Skeletal muscle cell (primary cell): ENCODE measurements at regions not wholly inside any gene's neighbourhood (a gene's known extent, or its start where the extent isn't known, plus 50 kb on each side); places are given as distances from the start of the nearest gene placed in this dataset.
"Not testable (repeated sequence)": the region's sequence is repeated elsewhere in the genome, so short reads cannot be mapped to it uniquely, and the experiment has no call there.

Experiments
- DNase-seq: peaks from one replicate; pipeline ENCODE4 v3.0.0-alpha.2; 2010; ENCODE audit warnings: low read depth
- H3K4me3 ChIP-seq: 2 replicates; pipeline ENCODE4 v1.5.1; 2011; ENCODE audit warnings: low read depth, mild to moderate bottlenecking, control low read depth, low read length, moderate library complexity

DNA sequence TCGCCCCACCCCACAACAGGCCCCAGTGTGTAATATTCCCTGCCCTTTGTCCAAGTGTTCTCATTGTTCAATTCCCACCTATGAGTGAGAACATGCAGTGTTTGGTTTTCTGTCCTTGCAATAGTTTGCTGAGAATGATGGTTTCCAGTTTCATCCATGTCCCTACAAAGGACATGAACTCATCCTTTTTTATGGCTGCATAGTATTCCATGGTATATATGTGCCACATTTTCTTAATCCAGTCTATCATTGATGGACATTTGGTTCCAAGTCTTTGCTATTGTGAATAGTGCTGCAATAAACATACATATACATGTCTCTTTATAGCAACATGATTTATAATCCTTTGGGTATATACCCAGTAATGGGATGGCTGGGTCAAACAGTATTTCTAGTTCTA, 132.7 kb downstream of the SNX10 start:
- not testable (repeated sequence) for H3K4me3 ChIP-seq, DNase-seq

DNA sequence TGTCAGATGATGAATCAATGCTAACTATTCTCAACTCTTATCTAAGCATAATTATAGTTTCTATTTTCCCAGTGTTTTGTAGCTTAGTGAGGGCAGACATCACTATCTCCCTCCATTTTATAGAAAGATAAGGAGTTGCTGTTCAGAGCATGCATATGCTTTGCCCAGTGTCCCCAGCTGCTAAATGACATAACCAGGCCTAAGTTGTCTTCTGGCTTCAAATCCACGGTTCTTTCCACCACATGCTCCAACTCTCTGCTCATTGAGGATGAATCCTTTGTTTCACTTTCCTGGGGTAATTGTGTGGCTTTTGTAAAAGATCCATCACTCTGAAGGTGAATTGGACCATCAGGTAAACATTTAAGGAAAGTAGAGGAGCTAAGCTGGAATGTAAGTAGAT, 134.0 kb downstream of the SNX10 start:
- no peak for DNase-seq
- H3K4me3 ChIP-seq: no peak overlapping the region

DNA sequence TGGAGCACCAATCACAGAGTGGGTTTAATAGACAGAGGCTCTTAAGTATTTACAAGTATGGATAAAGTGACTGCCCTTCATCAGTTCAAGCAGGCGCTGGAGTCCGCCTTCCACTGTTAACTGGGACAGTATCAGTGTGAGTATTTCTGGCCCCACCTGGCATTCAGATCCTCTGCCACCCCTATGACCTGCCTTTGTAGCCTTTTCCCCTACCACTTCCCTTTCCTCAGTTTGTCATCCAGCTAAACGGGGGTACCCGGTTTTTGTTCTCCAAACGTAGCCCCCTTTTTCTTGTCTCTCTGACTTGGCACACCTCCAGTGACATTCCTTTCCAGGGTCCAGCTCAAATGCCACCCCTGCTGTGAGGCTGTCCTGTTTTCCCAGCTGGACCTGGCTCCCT, 134.4 kb downstream of the SNX10 start:
- no peak overlapping the region for H3K4me3 ChIP-seq
- no peak for DNase-seq

DNA sequence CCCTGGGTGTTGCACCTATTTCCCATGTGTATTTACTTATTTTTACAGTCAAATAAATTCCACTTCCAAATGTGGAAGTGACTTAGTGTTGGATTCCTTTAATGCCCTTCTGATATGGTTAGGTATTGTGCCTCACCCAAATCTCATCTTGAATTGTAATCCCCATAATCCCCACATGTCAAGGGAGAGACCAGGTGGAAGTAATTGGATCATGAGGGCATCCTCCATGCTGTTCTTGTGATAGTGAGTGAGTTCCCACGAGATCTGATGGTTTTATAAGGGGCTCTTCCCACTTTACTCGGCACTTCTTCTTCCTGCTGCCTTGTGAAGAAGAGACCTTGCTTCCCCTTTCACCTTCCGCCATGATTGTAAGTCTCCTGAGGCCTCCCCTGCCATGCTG, 136.9 kb downstream of the SNX10 start:
- no peak for DNase-seq
- no peak overlapping the region for H3K4me3 ChIP-seq

DNA sequence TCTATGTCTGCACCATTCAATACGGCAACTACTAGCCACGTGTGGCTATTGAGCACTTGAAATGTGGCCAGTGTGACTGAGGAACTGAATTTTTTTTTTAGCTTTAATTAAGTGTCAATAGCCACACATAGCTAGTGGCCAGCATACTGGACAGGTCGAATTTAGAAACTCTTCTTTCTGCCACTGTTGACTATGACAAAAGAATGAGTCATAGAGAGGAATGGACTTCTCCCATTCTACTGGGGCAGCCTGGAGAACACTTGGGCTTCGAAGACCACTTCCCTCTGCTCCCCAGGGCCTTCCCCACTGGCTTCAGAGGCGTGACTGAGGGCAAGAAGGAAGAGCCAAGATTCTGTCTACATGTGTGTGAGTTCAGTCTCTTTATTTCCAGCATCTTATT, 137.5 kb downstream of the SNX10 start:
- no peak overlapping the region for H3K4me3 ChIP-seq
- no peak for DNase-seq

DNA sequence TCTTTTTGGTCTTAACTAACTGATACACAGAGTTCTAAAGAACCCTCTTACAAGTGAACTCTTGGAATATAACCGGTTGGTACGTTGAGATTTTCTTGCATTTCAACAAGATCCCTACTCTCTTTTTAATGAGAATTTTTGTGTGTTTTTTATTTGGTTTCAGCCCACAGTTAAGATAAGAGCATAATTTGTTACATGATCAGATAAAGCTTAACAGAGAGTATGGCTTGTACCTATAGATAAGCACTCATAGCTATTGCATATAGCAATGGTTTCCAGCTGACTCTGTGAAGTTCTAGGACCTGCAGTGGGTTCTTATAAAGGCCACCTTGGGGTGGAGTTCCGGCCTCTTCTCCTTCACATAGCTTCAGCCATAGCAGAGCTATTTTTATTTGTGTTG, 143.3 kb downstream of the SNX10 start:
- DNase-seq: no peak
- no peak overlapping the region for H3K4me3 ChIP-seq

DNA sequence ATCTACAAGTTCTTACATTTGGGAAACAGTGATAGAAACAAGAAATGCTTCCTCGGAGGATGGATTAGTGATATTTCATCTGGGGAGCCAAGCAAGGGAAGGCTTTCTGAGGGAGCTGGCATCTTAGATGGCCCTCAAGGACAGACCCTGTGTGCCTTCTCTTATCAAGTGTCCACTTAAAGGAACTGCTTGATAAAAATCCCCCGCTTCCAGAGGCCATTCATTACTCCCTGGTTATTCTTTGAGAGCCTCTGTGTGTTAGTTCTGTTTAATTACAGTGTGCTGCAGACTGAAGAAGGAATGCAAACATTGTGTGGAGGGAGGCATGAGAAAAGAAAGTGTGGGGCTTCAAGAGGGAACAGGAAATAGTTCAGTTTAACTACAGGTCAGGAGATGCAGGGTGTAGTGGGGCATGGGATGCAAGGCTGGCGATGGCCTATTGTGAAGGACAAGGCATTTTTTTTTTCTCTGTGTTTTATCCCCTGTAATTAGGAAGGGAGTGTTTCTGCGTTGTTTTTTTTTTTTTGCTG, 145.4 kb downstream of the SNX10 start:
- H3K4me3 ChIP-seq: no peak overlapping the region
- DNase-seq: no peak

DNA sequence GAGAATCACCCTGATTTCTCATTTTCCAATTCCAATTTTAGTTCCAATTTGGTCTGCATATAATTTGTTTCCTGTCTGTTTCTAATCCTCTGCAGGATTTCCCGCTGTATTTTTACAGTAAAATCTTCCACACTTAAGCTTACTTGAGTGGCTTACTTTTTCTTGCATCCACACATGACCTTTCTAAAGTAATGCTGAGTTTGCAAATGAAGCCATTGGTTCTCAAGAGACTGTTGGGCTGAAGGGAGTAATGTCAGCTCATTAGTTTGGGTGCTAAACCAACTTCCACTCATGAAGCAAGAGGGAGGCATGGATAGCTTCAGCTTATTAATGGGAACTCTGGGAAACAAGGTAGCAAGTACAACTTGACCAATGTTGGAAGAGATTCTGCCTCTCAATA, 146.4 kb downstream of the SNX10 start:
- DNase-seq: no peak
- no peak overlapping the region for H3K4me3 ChIP-seq

DNA sequence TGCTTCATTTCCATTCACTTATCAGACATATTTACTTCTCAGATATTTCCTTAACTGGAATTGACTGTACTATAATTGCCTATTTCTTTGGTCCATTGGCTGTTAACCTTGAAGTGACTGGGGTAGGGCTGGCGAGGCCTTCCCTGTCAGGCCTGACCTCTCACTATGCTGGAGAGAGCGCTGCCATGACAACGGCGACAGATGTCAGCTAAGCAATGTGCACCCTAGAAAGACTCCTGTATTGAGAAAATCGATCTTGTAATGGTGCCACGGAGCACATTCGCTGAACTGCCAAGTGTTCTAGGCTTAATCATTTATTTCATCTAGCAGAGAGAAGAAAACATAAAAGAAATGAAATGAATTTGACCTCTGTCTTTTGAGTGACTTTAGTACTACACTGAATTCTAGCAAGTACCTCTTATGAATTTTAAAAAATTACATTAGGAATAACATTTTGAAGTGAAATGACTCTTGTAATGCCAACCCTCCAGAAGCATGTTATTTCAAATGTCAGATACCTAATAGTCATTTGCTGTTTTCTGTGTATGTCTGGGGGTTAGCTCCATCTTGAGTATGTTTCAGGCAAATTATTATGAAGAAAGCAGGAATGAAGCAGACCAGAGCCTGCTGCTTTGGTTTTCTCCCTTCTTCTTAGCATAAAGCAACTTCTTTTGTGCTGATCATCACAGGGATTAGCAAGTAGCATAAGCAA, 148.0 kb downstream of the SNX10 start:
- no peak for DNase-seq
- H3K4me3 ChIP-seq: no peak overlapping the region

DNA sequence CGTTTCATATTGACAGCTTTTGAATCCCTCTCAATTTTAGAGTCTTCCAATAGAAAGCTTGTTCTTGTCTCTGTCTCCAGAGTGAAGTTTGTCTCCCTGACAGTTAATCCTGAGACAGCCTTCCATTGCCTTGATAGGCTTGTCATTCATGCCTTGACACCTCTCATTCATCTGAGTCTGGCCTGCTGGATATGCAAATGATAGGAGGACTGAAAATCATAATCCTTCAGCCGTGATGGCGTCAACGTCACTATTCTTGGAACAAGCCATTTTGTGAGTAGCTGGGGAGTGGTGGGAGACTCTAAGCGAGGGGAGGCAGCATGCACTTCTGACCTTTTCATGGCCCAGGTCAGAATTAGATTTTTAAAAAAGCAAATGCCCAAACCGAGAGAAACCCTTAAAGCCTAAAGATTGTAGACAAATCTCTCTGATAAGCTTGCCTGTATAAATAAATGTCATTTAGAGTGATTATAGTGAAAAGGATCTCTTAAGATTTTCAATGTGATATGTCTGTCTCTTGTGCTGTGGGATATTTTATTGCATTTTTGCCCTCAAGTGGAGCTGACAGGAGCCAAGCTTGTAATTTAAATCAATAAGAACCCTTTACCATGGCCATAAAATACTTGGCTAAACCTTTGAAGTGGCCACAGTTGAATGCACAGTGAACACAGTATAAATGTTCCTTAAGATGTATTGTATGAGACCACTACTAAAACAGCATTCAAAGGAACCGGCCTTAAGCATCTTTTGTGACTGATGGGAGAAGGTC, 148.8 kb downstream of the SNX10 start:
- DNase-seq: no peak
- H3K4me3 ChIP-seq: no peak overlapping the region

DNA sequence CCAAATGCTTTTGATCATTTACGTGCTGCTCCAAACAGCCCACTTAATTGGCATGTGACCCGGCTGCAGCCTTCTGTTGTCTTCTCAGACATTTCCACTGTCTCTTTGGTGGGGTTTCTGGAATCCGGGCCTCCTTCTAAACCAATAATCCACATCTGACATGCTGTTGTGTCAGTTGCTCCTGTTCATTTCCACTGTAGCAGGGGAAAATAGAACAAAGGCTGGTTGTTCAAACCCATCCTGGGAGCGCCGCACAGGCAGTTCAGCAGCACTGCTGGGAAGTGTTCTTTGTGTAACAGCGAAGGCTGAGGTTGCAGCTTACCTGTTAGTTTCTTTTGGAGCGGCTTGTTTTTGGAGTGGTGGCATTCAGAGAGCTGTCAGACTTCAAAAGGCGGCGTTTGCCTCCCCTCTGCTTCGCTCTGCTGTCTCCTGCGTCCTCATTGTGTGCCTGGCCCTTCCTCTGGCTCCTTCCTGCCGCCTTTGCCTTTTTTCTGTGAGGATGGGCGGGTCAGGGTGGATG, 149.4 kb downstream of the SNX10 start:
- no peak for DNase-seq
- no peak overlapping the region for H3K4me3 ChIP-seq

DNA sequence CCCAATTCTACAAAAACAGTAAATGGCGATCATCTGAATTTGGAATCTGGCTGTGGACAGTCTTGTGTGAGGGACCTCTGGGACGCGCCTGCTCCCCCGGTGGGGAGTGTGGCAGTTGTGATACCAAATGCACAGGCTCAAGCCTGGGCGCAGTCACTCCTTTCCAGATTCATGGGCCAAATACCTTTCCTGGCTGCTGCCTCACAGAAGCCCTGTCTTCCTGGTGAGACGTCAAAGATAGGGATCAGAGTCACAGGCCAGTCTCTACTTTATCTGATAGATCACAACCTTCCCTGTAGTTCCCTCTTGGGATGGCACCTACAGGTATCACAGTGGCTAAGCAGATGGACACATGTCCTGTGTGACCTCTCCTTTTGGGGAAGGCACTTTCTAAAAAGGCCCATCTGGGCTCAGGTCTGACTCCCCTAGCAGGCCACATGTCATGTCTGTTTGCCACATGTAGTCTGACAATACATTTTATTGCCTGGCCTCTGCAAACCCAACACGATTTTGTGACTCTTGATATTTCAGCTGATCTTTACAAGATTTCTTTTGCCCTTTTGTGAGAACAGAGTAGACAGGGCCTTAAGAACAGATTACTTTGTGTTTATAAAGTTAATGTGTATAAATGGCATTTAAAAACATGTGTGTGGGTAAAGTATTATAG, 150.1 kb downstream of the SNX10 start:
- DNase-seq: no peak
- no peak overlapping the region for H3K4me3 ChIP-seq

DNA sequence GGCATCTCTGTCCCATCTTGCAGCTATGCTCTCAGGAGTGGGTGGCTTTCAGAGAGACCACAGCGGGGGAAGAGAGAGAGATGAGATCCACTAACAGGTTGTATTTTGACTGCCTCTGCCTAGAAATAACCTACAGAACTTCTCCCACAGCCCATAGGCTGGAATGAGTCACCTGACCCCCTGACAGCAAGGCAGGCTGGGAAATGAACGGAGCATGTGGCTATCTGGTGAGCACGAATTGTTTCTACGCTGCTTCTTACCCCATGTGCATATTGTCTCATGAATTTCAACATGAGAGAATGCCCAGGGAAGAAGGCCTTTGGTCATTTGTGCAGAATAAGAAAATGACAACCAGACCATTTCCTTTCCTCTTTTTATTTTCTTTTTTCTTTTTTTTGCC, 151.3 kb downstream of the SNX10 start:
- no peak overlapping the region for H3K4me3 ChIP-seq
- DNase-seq: no peak

DNA sequence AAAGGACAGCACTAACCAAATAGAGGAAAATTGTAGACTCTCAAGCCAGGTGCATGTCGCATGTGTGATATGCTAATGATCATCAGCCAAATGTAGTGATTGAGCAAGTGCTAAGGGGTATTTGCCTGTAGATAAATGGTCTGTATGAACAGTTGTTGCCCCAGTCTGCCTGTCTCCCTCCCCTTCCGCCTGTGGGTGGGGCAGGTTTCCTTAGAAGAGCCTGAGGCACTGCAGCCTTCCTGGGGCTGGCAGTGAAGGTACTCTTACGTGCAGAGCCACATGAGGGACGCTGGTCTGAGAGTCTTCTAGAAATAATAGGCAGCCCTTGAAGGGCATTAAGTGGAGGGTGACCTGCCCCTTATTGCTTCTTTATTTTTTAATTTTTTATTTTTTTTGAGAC, 152.1 kb downstream of the SNX10 start:
- no peak for DNase-seq
- no peak overlapping the region for H3K4me3 ChIP-seq

DNA sequence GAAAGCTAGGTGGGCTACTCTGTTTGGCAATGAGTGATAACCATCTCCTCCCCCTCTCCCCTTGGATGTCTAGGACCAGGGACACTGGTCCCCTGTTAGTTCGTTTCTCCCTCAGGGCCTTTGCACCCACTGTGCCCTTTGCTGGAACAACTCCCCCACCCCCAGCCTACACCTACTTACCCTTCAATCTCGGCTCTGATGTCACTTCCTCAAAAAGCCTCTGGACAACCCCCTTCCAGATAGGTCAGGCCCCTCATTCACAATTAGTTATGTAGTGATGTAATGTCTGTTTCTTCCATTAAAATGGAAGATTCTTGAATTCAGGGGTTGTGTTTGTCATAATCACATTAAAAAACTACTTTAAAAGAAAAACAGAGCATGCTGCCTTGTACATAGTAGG, 152.9 kb downstream of the SNX10 start:
- no peak overlapping the region for H3K4me3 ChIP-seq
- DNase-seq: no peak

DNA sequence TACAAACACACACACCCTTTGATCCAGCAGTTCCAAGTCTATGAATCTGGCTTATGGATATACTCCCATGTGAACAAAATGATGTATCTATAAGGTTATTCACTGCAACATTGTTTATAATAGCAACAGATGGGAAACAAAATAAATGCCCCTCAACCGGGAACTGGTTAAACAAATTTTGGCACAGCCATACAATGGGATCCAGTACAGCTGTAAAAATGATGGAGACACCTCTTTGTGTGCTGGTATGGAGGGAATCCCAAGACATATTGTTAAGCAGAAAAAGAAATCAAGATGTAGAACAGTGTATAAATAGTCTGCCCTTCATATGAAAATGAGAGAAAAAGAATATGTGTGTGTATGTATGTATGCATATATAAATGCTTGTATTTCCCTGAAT, 155.5 kb downstream of the SNX10 start:
- DNase-seq: no peak
- H3K4me3 ChIP-seq: no peak overlapping the region

DNA sequence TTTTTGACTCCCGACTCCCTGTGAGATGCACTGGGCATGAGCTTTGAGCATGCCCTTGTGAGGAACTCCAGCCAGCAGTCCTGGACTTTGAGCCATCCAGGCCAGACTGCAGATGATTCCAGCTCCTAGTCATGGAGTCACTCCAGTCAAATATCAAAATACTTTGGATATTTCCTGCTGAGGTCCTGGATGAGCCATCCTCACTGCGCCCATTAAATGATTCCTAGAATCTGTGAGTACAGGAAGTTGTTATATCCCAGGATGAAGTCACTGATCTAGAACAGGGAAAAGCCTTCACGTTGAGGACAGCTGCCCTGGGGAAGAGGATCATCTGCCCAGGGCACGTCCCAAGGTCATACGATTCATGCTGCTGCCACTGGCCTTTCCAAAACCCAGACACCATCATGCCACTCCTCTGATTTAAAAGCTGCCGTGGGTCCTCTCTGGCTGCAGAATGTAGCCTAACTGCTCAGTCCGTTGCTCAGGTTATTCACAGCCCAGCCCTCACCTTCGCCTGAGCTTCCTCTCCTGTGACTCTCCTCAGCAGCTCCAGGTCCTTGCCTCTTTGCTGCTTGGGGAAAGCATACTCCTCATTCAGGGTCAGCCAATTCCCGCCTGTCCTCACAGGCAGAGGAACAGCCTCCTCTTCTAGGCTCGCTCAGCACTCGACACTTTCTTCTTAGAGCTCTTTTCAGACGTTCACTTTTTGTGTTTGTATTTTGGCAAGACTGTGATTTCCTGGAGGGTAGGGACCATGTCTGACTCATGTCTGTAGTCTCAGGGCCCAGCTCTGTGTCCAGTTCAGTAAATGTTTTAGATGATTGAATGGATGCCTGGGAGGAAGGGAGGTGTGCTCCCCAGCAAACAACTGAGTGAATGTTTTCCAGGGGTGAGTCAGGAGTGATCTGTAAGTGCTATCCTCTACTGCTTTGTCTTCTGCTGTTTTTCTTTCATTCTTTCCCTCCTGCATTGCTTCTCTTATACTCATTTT, 157.8 kb downstream of the SNX10 start:
- DNase-seq: no peak
- no peak overlapping the region for H3K4me3 ChIP-seq

DNA sequence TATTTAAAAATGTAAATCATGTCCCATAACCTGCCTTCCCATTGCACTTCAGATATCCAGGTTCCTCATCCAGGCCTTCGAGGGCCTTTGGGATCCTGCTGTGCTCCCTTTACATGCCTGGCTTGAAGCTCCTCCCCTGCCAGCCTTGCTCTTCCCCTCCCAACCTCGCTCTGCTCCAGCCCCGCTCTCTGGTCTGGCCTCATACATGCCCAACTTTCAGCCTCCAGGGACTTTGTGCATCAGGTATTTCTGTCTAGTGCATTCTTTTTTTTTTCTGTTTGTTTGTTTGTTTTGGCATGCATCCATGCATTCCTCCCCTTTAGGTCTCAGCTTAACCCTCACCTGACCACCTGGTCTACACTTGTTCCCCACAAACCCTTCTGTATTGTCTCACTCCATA, 160.3 kb downstream of the SNX10 start:
- no peak for DNase-seq
- H3K4me3 ChIP-seq: no peak overlapping the region

DNA sequence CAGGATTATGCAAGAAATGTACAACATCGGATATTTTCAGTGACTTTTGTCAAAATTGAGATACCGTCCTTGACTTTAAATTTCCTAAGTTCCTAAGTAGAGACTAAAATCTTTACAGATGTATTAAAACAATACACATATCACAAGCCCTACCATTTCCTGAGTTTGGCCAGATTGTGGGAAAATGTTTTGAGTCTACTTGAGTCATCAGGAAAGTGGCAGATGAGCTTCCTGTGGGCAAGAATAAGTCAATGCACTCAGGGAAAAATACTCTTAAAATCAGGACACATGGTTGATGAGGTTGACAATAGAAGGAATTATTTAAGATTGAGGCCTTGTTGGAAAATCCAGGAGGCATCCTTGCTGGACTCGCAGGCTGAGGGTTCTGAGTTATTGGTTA, 162.5 kb downstream of the SNX10 start:
- DNase-seq: no peak

More for the DNA sequence above, 162.5 kb downstream of the SNX10 start:
- no peak overlapping the region for H3K4me3 ChIP-seq
